ENCODE measurements at regions not wholly inside any gene's neighbourhood (a gene's known extent, or its start where the extent isn't known, plus 50 kb on each side); places are given as distances from the start of the nearest gene placed in this dataset.

GRCh38 chrX:155778844-155779553 is 102.1 kb upstream of the VAMP7 start:
- Histone ChIP-seq H3K4me2 (ENCODE audit: insufficient read depth, low read length) (no peak overlapping the region), H3K79me2 (ENCODE audit: control insufficient read depth, insufficient read depth, low read length) (no peaks in the 10 kb centered on the region), H3K36me3 (ENCODE audit: control insufficient read depth in 2 of 2, extremely low read depth in 1 of 2, insufficient read depth in 2 of 2, low read length in 2 of 2) (no peaks in the 10 kb centered on the region), H2AFZ (ENCODE audit: low read depth, low read length) (no peak overlapping the region), H3K4me3 (replicated peaks in 1 of 3; ENCODE audit: insufficient read depth in 1 of 3, low read depth in 1 of 3, low read length in 3 of 3) (no peak overlapping the region), H3K4me1 (ENCODE audit: control insufficient read depth, extremely low read depth, insufficient read depth, low read length) (no peaks in the 10 kb centered on the region), H3K9ac (replicated peaks; ENCODE audit: extremely low read depth, insufficient read depth, low read length) (no peak overlapping the region), H3K27me3 (ENCODE audit: control insufficient read depth in 2 of 2, insufficient read depth in 2 of 2, low read length in 2 of 2) (no peaks in the 10 kb centered on the region), H3K9me3 (replicated peaks; ENCODE audit: control insufficient read depth, insufficient read depth, low read length) (no peaks in the 10 kb centered on the region), H3K9me1 (replicated peaks; ENCODE audit: control insufficient read depth, extremely low read depth, insufficient read depth, low read length) (no peaks in the 10 kb centered on the region), H4K20me1 (replicated peaks; ENCODE audit: control insufficient read depth, extremely low read depth, insufficient read depth, low read length) (no peaks in the 10 kb centered on the region), H3K27ac (ENCODE audit: insufficient read depth, low read depth, low read length) (no peak overlapping the region)
- ChIA-PET POLR2A (no interaction called here), CTCF (no interaction called here)
- no peak for DNase-seq (ENCODE audit: low read depth, low spot score)
- BruUV-seq (replicated peaks): no TSS peak
- TF ChIP-seq MYC (IDR thresholded peaks at IDR 0.05; ENCODE audit: low read depth, low read length) (no peak), POLR2A (IDR thresholded peaks at IDR 0.05; ENCODE audit: low read depth, low read length) (no peak), MAX (IDR thresholded peaks at IDR 0.05; ENCODE audit: insufficient read depth, insufficient read length) (no peak), FOS (IDR thresholded peaks at IDR 0.05; ENCODE audit: borderline replicate concordance, insufficient read depth, low read length) (no peak), JUN (IDR thresholded peaks at IDR 0.05; ENCODE audit: borderline replicate concordance, insufficient read depth, insufficient read length, low read depth) (no peak), EZH2 (IDR thresholded peaks at IDR 0.05; ENCODE audit: borderline replicate concordance, low read depth, low read length, severe bottlenecking) (no peak), GATA2 (IDR thresholded peaks at IDR 0.05; ENCODE audit: insufficient read depth, insufficient read length, low read depth, low read length) (no peak), POLR2AphosphoS5 (IDR thresholded peaks at IDR 0.05; ENCODE audit: insufficient read depth, low read depth, low read length) (no peak)
- TF ChIP-seq, protein P1, sequence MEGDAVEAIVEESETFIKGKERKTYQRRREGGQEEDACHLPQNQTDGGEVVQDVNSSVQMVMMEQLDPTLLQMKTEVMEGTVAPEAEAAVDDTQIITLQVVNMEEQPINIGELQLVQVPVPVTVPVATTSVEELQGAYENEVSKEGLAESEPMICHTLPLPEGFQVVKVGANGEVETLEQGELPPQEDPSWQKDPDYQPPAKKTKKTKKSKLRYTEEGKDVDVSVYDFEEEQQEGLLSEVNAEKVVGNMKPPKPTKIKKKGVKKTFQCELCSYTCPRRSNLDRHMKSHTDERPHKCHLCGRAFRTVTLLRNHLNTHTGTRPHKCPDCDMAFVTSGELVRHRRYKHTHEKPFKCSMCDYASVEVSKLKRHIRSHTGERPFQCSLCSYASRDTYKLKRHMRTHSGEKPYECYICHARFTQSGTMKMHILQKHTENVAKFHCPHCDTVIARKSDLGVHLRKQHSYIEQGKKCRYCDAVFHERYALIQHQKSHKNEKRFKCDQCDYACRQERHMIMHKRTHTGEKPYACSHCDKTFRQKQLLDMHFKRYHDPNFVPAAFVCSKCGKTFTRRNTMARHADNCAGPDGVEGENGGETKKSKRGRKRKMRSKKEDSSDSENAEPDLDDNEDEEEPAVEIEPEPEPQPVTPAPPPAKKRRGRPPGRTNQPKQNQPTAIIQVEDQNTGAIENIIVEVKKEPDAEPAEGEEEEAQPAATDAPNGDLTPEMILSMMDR (IDR thresholded peaks at IDR 0.05; ENCODE audit: extremely low read depth in 1 of 2, insufficient read depth in 1 of 2, low read depth in 1 of 2, low read length in 2 of 2): no peak
- peak; percentile 21 for FAIRE-seq
- intact Hi-C loops (cut with micrococcal nuclease): no loop called here
- dilution Hi-C loops (cut with MboI; ENCODE audit: extremely low pct_ligation_motif_present, low sequenced_read_pairs): no loop called here

All from endothelial cell of umbilical vein (primary cell).